HG02884 (cell line): ENCODE measurements at regions not wholly inside any gene's neighbourhood (a gene's known extent, or its start where the extent isn't known, plus 50 kb on each side); places are given as distances from the start of the nearest gene placed in this dataset.
"Not testable (repeated sequence)": the region's sequence is repeated elsewhere in the genome, so short reads cannot be mapped to it uniquely, and the experiment has no call there.

Source experiments
- ATAC-seq: cut with Tn5 transposase; IDR thresholded peaks from one replicate; pipeline ENCODE4 v1.9.1; 2021; ENCODE audit warnings: mild to moderate bottlenecking, moderate library complexity; ENCODE audit not compliant: unreplicated experiment

DNA sequence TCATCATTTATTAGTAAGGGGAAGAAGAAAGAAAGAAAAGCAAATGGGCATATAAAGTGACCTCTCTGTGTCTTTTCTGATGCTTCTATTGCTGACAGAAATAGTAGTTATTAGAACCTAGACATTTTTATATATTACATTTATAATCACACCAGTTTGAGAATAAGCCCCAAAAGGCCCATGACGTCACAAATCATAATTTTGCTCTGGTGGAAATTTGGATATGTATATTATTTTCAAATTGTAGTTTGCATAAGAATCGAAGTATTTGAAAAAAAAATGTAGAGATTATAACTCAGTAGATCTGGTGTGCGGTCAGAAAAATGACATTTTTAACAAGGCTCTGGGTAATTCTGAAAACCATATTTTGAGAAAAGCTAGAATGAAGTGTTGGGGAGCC is 101.2 kb upstream of the STEAP1 start:
- no peak for ATAC-seq

DNA sequence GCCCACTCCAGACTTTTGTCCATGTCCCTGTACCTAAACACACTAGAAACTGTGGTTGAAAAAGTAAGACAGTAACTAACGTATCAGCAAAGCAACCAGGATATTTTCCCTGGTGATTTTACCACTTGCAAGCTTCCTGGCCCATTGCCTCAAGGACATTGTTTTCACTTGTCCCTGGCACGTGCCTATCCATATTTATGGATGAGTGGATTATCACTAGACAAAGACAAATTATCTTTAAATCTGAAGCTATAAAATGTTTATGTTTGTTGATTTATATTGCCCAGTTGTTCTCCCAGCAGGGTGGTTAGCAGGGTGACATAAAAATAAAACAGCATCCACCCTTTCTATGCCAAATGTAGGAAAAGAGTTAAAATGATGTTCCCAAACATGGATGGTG is 93.2 kb upstream of the STEAP1 start:
- ATAC-seq, result no peak

- ATAC-seq, result no peak
Measured at GRCh38 chr7:90064370-90064769, 89.9 kb upstream of the STEAP1 start.

DNA sequence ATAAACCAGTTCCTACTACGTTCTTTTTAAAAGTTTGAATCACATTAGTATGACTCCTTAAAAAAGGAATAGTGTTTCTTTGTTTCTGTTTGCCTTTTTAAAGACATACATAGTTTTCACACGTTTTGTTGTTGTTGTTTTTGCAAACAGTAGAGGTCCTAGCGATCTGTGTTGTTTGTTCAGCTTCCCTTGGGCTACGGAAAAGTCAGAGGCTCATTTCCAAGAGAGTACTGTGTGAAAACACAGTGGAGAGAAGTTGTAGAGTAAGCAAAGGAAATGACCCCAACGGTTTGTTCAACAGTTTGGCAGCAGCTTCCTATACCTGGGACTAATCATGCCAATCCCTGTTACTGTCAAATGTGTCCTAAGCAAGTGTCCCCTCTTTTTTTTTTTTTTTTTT is 87.1 kb upstream of the STEAP1 start:
- ATAC-seq, result no peak

DNA sequence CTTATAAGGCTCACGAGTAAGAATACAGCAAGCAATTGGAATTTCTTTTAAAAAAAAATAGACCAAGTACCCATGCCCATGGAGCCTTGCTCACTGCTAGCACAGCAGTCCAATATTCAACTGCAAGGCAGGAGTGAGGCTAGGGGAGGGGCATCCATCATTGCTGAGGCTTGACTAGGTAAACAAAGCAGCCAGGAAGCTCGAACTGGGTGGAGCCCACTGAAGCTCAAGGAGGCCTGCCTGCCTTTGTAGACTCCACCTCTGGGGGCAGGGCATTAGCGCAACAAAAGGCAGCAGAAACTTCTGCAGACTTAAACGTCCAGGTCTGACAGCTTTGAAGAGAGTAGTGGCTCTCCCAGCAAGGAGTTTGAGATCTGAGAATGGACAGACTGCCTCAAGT is 84.0 kb upstream of the STEAP1 start:
- not testable (repeated sequence) for ATAC-seq

GRCh38 chr7:90078921-90079320 is 75.3 kb upstream of the STEAP1 start:
- ATAC-seq, result no peak

GRCh38 chr7:90081621-90082020 is 72.6 kb upstream of the STEAP1 start:
- ATAC-seq, result no peak

DNA sequence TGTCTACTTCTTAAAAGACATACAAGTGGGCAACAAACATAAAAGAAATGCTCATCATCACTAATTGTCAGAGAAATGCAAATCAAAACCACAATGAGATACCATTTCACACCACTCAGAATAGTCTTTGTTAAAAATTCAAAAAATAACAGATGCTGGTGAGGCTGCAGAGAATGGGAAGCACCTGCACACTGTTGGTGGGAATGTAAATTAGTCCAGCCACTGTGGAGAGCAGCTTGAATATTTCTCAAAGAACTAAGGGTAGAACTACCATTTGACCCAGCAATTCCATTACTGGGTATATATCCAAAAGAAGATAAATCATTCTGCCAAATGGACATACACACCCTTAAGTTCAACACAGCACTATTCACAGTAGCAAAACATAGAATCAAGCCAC is 61.8 kb upstream of the STEAP1 start:
- ATAC-seq, result no peak

DNA sequence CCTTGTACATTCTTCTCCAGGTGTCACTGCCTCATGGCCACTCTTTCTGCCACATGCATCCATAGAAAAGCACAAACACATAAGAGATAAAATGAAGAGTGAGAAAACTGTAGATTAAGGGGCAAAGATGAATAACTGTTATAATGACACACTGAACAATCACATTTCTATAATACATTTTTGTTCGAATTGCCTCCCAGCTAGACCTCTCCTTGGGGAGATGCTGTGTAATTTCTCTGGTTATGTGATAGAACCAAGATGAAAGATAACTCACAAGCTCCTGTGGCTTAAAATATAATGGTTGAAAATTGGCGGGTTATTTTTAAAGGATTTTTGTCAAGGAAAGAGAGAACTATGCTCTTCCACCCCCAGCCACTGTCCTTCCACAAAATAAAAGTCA is 60.2 kb upstream of the STEAP1 start:
- no peak for ATAC-seq
